ENCODE measurements at regions not wholly inside any gene's neighbourhood (a gene's known extent, or its start where the extent isn't known, plus 50 kb on each side); places are given as distances from the start of the nearest gene placed in this dataset.
A peak's percentile ranks its signal among the peaks of the same experiment; 100 is the strongest.

GRCh38 chr1:209473025-209473424 is 110.5 kb upstream of the CAMK1G start:
- Mint-ChIP-seq H3K4me3 (no peak overlapping the region), H3K27ac (no peak overlapping the region), H3K36me3 (ENCODE audit: low read depth) (peaks cover 36% of the 10 kb centered on the region), H3K9me3 (peaks cover 26% of the 10 kb centered on the region), H3K4me1 (peaks cover 23% of the 10 kb centered on the region), H3K27me3 (ENCODE audit: insufficient read depth, low read depth, poor library complexity) (peaks cover 8% of the 10 kb centered on the region)
- ATAC-seq (peak; percentile 55), DNase-seq (ENCODE audit: low spot score) (peak; percentile 38)
- Histone ChIP-seq H3K27ac (ENCODE audit: low read depth) (no peak overlapping the region), H3K27me3 (ENCODE audit: insufficient read depth) (no peaks in the 10 kb centered on the region), H2AFZ (no peak overlapping the region), H3K9me2 (ENCODE audit: insufficient read depth) (peaks cover 3% of the 10 kb centered on the region; the same call in 1 of the 2 replicates), H3K4me3 (no peak overlapping the region), H3K79me2 (replicated peaks; ENCODE audit: insufficient read depth) (no peaks in the 10 kb centered on the region), H3K36me3 (ENCODE audit: insufficient read depth) (peaks cover 3% of the 10 kb centered on the region), H4K20me1 (replicated peaks; ENCODE audit: insufficient read depth) (no peaks in the 10 kb centered on the region), H3F3A (replicated peaks; ENCODE audit: low read depth) (0 out of 2 replicates have a peak, but pooled peaks cover 3% of the 10 kb centered on the region), H3K4me1 (ENCODE audit: insufficient read depth) (peaks cover 7% of the 10 kb centered on the region), H3K4me2 (0 out of 2 replicates have a peak overlapping the region, but pooled peaks have one; percentile 38)
- peak; percentile 92 for TF ChIP-seq NANOG (IDR thresholded peaks at IDR 0.05; ENCODE audit: borderline replicate concordance)
- no peak for TF ChIP-seq EZH2 (IDR thresholded peaks at IDR 0.05; ENCODE audit: low read depth, unreplicated experiment)

DNA sequence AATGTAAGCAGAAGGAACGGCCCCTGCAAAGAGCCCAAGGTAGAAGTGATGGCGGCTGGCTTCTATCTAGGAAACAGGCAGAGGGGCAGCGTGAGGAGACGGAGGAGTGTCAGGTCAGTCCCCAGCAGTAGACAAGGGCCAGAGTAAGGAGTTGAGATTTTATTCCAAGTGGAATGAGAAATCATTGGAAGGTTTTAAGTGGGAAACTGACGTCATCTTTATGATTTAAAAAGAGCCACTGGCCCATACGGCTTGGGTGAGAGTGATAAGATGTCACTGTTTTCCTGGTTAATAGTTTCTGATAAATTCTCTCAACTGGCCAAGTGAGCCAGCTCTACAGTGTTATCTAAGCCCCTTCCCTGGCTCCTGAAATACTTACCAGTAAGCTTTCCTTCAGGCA is 103.2 kb upstream of the CAMK1G start:
- no peak overlapping the region for H2AFZ ChIP-seq
- no peaks in the 10 kb centered on the region for H4K20me1 ChIP-seq (replicated peaks; ENCODE audit: insufficient read depth)
- no peak overlapping the region for H3K27ac ChIP-seq (ENCODE audit: low read depth)
- Mint-ChIP-seq H3K27ac (no peak overlapping the region), H3K27me3 (ENCODE audit: insufficient read depth, low read depth, poor library complexity) (peaks cover 5% of the 10 kb centered on the region), H3K4me3 (no peak overlapping the region), H3K9me3 (peaks cover 3% of the 10 kb centered on the region), H3K36me3 (ENCODE audit: low read depth) (peaks cover 3% of the 10 kb centered on the region), H3K4me1 (no peaks in the 10 kb centered on the region)
- H3K4me1 ChIP-seq (ENCODE audit: insufficient read depth): no peaks in the 10 kb centered on the region
- H3K9me2 ChIP-seq (ENCODE audit: insufficient read depth): peaks cover 20% of the 10 kb centered on the region
- H3F3A ChIP-seq (replicated peaks; ENCODE audit: low read depth): no peaks in the 10 kb centered on the region
- H3K36me3 ChIP-seq (ENCODE audit: insufficient read depth): no peaks in the 10 kb centered on the region
- no peak overlapping the region for H3K4me2 ChIP-seq
- DNase-seq (ENCODE audit: low spot score) (no peak), ATAC-seq (no peak)
- no peak overlapping the region for H3K4me3 ChIP-seq
- TF ChIP-seq POLR2AphosphoS5 (IDR thresholded peaks at IDR 0.05; ENCODE audit: low read depth): no peak
- TF ChIP-seq, protein P1, sequence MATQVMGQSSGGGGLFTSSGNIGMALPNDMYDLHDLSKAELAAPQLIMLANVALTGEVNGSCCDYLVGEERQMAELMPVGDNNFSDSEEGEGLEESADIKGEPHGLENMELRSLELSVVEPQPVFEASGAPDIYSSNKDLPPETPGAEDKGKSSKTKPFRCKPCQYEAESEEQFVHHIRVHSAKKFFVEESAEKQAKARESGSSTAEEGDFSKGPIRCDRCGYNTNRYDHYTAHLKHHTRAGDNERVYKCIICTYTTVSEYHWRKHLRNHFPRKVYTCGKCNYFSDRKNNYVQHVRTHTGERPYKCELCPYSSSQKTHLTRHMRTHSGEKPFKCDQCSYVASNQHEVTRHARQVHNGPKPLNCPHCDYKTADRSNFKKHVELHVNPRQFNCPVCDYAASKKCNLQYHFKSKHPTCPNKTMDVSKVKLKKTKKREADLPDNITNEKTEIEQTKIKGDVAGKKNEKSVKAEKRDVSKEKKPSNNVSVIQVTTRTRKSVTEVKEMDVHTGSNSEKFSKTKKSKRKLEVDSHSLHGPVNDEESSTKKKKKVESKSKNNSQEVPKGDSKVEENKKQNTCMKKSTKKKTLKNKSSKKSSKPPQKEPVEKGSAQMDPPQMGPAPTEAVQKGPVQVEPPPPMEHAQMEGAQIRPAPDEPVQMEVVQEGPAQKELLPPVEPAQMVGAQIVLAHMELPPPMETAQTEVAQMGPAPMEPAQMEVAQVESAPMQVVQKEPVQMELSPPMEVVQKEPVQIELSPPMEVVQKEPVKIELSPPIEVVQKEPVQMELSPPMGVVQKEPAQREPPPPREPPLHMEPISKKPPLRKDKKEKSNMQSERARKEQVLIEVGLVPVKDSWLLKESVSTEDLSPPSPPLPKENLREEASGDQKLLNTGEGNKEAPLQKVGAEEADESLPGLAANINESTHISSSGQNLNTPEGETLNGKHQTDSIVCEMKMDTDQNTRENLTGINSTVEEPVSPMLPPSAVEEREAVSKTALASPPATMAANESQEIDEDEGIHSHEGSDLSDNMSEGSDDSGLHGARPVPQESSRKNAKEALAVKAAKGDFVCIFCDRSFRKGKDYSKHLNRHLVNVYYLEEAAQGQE (IDR thresholded peaks at IDR 0.05; ENCODE audit: unreplicated experiment): no peak
- no peak for TF ChIP-seq STAT1 (IDR thresholded peaks at IDR 0.05; ENCODE audit: unreplicated experiment)
- TF ChIP-seq, protein P2, sequence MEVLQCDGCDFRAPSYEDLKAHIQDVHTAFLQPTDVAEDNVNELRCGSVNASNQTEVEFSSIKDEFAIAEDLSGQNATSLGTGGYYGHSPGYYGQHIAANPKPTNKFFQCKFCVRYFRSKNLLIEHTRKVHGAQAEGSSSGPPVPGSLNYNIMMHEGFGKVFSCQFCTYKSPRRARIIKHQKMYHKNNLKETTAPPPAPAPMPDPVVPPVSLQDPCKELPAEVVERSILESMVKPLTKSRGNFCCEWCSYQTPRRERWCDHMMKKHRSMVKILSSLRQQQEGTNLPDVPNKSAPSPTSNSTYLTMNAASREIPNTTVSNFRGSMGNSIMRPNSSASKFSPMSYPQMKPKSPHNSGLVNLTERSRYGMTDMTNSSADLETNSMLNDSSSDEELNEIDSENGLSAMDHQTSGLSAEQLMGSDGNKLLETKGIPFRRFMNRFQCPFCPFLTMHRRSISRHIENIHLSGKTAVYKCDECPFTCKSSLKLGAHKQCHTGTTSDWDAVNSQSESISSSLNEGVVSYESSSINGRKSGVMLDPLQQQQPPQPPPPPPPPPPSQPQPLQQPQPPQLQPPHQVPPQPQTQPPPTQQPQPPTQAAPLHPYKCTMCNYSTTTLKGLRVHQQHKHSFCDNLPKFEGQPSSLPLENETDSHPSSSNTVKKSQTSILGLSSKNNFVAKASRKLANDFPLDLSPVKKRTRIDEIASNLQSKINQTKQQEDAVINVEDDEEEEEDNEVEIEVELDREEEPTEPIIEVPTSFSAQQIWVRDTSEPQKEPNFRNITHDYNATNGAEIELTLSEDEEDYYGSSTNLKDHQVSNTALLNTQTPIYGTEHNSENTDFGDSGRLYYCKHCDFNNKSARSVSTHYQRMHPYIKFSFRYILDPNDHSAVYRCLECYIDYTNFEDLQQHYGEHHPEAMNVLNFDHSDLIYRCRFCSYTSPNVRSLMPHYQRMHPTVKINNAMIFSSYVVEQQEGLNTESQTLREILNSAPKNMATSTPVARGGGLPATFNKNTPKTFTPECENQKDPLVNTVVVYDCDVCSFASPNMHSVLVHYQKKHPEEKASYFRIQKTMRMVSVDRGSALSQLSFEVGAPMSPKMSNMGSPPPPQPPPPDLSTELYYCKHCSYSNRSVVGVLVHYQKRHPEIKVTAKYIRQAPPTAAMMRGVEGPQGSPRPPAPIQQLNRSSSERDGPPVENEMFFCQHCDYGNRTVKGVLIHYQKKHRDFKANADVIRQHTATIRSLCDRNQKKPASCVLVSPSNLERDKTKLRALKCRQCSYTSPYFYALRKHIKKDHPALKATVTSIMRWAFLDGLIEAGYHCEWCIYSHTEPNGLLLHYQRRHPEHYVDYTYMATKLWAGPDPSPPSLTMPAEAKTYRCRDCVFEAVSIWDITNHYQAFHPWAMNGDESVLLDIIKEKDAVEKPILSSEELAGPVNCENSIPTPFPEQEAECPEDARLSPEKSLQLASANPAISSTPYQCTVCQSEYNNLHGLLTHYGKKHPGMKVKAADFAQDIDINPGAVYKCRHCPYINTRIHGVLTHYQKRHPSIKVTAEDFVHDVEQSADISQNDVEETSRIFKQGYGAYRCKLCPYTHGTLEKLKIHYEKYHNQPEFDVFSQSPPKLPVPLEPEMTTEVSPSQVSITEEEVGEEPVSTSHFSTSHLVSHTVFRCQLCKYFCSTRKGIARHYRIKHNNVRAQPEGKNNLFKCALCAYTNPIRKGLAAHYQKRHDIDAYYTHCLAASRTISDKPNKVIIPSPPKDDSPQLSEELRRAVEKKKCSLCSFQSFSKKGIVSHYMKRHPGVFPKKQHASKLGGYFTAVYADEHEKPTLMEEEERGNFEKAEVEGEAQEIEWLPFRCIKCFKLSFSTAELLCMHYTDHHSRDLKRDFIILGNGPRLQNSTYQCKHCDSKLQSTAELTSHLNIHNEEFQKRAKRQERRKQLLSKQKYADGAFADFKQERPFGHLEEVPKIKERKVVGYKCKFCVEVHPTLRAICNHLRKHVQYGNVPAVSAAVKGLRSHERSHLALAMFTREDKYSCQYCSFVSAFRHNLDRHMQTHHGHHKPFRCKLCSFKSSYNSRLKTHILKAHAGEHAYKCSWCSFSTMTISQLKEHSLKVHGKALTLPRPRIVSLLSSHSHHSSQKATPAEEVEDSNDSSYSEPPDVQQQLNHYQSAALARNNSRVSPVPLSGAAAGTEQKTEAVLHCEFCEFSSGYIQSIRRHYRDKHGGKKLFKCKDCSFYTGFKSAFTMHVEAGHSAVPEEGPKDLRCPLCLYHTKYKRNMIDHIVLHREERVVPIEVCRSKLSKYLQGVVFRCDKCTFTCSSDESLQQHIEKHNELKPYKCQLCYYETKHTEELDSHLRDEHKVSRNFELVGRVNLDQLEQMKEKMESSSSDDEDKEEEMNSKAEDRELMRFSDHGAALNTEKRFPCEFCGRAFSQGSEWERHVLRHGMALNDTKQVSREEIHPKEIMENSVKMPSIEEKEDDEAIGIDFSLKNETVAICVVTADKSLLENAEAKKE (CRISPR knock-in tag; IDR thresholded peaks at IDR 0.05): no peak
- no peaks in the 10 kb centered on the region for H3K27me3 ChIP-seq (ENCODE audit: insufficient read depth)
- no peaks in the 10 kb centered on the region for H3K79me2 ChIP-seq (replicated peaks; ENCODE audit: insufficient read depth)

Data from GM23338 (cell line).